HG03342 (cell line): ENCODE measurements at regions not wholly inside any gene's neighbourhood (a gene's known extent, or its start where the extent isn't known, plus 50 kb on each side); places are given as distances from the start of the nearest gene placed in this dataset.
A peak's percentile ranks its signal among the peaks of the same experiment; 100 is the strongest.

Source experiments
- ATAC-seq: cut with Tn5 transposase; IDR thresholded peaks from one replicate; pipeline ENCODE4 v1.9.1; 2021; ENCODE audit warnings: mild to moderate bottlenecking, moderate library complexity; ENCODE audit not compliant: unreplicated experiment

DNA sequence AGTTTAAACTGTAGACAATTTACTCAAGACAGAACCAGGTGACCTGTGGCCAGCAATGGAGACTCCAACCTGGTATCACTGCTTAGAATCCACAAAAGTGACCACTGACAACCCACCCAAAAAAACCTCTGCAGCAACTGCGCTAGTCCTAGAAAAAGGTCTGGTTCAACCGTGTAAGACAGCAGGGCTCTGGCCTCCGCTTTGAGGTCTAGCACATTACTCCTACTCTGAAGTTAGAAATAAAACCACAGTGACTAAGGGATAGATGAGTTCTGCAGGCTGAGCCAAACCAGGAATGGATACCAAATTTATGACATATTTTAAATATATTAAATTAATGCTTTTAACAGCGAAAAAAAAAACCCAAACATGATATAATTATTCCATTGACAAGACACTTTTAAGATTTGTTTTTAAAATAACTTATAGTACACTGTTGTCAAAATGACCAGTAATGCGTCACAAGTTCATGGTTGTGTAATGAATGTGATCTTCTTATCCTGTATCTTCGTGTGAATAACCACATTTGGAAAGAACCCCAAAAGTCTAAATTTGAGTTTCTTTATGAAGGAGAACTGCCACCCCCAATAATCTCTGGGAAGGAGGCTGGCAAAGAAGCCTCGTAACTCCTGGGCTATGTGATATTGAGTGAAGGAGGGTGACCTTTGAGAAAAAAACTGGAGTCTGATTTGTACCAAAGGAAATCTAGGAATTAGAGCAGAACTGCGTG, 101.9 kb upstream of the SLC44A1 start:
- no peak for ATAC-seq

DNA sequence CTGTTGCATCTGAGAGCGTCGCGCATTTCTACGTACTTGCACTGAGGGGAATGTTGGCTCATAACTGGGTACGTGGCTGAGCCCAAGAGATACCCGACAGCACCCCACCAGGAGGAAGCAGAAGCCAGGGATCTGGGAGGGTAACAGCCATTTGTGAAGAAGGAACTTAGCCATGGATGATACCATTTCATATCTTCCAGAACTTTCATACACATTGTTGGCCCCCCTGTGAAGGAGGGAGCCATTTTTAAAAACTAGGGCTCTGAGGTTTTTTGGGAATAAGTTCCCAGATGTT, 101.4 kb upstream of the SLC44A1 start:
- ATAC-seq: no peak

DNA sequence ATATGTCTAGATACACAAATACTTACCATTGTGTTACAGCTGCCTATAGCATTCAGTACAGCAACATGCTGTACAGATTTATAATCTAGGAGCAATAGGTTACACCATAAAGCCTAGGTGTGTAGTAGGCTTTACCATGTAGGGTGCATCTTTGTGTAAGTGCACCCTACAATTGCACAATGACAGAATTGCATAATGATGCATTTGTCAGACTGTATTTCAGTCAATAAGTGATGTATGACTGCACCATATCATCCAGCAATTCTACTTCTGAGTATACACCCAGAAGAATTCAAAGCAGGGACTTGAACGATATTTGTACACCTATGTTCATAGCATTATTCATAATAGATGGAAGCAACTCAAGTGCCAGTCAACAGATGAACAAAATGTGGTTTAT, 100.4 kb upstream of the SLC44A1 start:
- no peak for ATAC-seq

DNA sequence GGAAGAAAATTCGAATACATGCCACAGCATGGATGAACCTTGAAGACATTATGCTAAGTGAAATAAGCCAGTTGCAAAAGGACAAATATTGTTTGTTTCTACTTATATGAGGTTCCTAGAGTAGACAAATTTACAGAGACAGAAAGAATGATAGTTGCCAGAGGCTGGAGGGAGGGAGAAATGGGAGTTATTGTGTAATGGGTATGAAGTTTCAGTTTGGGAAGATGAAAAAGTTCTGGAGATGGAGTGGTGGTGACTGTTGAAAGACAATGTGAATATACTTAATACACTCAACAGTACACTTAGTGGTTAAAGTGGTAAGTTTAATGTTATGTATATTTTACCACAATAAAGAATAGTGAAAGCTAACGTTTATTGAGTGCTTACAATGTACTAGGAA, 99.6 kb upstream of the SLC44A1 start:
- no peak for ATAC-seq

DNA sequence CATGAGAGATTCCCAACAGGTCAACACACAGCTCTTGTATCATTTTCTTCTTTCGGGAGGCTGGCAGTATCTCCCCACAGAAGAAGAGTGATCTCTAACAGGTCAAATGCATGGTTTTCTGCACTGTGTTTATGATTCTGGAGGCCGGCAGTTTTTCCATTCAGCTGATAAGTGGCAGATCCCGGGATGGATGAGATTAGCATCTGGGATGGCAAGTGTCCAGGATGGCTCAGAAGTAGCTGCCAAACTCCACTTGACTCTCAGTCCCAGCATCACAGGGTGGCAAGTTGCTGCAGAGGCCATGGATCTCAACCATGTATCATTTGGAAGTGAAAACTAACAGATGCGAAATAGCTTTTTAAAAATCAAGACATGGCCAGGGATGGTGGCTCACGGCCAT, 97.8 kb upstream of the SLC44A1 start:
- ATAC-seq: no peak

DNA sequence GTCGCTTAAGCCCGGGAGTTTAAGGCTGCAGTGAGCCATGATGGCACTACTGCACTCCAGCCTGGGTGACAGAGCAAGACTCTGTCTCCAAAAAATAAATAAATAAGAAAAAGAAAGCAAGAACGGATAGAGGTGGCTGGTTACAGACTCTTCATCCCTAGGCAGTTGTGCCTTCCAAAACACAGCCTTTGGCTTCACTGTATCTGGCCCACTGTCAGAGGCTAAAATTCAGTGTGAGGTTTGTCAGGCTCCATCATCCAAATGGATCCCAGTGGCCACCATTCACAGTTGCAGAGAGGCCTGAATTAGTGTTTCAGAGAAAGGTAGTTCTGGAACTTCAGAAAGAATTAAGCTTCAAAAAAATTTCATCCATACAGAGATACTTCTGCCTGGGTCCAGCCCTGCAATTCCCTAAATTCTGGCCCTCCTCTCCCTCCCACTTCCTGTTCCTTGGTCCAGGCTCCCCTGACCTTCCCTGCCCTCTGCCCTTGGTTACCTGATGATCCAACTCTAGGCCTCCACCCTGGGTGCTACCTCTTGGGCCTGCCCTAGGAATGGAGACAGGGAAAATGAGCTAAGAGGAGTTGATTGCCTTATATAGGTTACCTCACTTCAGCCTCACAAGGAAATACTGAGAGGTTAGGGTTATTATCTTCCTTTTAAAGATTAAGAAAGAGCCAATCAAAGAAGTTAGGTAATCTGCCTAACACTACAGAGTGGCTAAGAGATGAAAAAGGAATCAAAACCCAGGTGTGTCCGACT, 97.2 kb upstream of the SLC44A1 start:
- no peak for ATAC-seq

DNA sequence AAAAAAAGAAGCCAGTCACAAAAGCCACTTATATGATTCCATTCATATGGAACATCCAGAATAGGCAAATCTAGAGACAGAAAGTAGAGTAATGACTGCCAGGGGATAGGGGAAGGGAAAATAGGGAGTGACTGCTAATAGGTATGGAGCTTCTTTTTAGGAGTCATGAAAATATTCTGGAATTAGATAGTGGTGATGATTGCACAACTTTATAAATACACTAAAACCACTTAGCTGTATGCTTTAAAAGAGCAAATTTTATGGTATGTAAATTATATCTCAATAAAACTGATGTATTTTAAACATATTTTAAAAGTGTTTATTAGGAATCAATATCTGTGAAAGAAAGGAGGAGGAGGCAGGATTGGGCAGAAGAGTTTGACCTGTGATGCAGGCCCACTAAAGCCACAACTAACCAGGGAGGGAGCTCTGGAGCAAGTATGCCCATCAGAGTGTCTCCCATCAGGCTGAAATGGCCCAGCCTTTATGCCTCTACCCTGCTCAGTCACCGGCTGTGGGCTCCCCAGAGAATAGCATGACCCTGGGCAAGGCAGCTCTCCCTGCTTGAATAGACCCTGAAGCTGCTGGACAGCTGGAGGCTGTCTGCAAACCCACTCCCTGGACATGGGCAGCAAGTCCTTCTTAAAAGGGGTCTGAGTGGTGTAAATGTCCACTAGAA, 96.0 kb upstream of the SLC44A1 start:
- ATAC-seq: no peak

DNA sequence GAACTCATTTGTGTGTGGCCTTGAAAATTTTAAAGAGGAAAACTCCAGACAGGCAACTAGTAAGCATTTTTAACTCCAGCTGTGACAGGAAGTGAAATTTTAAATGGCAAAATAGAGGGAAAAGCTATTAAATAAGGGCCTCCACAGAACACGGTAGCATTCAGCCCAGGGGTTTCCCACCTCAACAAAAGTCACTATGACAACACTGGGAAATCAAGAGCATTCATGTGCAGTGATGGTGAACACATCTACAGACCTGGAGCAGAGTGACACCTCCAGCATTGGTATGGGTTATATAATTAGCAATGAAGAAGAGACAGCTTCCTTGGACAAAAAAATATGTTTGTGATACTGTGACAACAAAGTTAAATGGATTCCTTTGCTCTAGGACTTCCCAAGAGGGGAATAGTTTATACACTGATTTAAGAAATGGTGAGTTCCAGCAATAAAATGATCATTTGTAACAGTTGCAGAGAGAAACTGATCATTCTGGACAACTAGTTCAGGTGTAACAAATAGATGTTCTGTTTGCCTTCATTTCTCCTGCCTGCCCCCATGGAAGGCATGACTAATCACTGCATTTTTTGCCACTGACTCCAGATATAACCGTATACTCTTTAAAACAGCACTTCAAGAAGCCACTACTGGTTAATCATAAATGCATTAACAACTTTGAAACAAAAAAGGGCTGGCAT, 93.3 kb upstream of the SLC44A1 start:
- ATAC-seq: peak; percentile 79

DNA sequence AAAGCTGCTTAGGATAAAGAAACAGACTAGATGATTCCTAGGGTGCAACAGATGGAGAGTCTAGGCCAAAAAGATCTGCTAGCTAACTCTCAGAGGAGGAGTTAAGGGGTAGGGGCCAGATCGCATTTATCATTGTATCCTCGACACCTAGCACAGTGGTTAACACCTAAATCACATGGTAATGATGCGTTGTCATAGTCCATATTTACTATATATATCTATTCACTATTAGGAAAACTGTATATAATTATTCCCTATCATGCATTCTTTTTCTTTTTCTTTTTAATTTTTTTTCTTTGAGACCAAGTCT, 92.8 kb upstream of the SLC44A1 start:
- ATAC-seq: no peak

DNA sequence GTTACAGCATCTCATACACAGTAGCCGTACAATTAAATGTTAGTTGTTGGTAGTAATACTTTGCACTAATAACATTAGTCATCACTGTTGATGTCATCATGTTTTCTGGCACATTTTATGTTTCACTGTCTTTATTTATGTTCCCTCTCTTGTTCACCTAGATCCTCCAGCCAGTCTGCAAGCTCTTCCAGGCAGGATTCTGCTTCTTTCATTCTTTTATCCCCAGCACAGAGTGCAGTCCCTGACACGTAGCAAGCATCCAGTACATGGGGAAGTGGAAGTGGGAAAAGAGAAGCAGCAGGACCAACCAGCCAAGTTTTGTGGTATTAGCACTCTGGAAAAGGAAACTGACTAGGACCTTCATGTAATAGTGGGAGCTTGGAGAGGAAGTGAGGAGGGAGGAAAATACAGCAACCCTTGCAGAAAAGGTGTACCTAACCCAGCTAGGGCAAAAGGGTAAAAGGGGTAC, 89.7 kb upstream of the SLC44A1 start:
- no peak for ATAC-seq

DNA sequence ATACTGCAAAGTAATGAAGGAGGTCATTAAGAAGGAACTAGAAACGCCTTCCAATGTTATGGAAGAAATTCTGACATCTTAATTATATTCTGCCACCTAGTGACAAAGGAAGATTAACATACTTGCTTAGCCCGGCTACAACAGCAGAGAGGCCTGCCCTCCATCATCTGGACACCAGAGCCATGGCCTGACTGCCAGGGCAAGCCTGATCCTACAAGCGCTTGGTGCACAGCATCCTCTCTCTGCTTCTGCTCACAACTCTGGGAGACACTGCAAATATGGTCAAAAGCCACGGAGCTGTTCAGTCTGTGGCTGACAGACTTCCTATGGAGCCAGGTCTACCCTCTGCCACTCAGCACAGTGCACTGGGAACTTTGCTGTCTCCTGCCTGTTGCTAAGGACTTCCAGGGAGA, 87.3 kb upstream of the SLC44A1 start:
- ATAC-seq: peak; percentile 65

DNA sequence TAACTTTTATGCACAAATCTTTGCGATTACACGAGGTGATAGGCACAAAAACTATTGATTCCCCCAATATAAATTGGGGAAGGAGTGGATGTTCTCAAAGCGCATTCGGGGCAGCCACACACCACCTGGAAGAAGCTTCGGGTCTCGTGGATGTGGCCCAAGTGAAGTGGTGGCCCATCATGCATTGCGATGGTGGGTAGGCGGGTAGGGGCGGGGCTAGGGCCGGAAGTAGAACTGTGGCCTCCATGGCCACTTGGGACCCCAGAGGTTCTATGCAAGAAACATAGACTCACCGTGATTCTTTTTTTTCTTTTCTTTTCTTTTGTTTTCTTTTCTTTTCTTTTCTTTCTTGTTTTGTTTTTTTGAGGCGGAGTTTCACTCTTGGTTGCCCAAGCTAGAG, 86.4 kb upstream of the SLC44A1 start:
- ATAC-seq: no peak

DNA sequence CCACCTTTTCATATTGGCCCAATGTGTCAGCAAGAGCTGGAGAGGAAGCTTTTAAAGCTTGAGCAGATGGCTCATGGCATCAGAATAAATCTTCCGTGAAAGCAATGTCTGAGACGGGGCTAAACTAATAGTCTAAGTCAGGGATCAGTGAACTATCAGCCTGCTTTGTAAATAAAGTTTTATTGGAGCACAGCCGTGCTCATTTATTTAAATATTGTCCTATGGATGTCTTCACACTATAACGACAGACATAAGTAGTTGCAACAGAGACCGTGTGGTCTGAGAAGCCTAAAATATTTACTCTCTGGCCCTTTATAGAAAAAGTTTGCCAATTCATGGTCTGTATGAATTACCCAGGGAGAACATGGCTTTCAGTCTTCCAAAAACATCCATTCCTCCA, 85.6 kb upstream of the SLC44A1 start:
- ATAC-seq: no peak

DNA sequence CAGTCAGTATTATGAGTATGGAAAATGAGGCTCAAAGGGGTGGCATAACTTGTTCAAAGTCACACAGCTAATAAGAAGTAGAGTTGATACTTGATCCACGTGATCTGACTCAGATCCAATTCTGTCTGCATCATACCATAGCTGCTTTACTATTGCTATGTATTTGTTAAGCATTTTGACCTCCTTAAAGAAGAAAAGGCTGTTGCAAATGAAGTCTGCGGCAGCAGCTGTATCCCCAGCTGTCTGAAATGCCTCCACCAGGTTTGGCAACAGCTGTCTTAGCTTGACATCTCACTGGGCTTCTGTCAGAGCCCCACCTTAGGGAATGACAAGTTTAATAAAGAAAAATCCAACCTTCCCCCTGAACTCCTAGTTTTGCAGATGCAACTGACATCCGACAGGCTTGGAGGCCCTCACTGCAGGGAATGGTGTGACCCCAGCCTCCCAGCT, 75.6 kb upstream of the SLC44A1 start:
- ATAC-seq: no peak

DNA sequence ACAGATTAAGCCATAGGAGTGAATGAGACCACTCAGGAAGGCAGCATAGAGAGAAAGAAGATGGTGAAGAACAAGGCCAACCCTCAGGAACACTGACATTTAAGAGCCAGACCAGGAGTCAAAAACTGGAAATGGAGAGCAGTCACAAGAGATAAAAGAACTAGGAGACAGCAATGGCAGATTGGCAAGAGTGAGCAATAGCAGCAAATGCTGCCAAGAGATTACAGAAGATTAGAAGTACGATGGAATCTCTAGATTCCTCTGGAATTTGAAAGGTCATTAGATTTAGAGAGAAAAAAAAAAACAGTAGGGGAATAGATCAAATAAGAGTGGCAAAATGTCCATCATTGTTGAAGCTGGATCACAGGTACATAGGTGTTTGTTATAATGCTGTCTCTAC, 73.4 kb upstream of the SLC44A1 start:
- ATAC-seq: no peak

DNA sequence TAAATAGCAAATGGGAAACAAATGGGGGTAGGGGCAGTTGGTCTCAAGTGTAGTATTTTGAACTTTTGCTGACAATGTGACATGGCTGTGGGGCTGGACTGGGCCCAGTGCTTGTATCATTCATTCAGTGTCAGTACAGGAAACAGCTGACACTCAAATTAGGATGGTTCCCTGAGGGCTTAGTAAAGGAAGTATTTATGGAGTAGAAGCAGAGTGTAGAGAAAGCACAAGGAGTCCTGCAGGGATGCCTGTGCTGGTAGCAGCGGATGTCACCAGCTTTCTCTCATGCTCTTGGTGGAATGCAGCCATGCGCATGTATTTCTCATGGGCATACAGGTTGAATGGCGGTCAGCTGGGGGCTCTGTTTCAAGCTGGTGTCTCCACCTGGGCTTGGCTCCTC, 72.9 kb upstream of the SLC44A1 start:
- no peak for ATAC-seq

DNA sequence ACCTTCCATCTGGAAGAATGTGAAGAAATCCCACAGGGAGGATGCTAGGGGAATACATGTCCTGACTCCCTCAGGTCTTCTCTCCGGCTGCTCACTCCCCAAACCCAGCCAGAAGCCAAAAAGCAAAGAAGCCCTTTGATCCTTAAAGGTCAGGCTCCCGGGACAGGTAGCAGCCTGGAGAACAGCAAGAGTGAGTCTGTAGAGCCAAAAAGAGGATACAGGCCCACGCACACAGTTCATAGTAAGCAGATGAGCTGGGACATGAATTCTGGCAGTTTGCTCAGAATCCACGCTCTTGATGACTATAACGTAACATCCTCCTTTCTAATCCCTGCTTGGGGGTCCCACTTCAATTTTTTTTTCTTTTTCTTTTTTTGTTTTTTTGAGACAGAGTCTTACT, 72.0 kb upstream of the SLC44A1 start:
- no peak for ATAC-seq

DNA sequence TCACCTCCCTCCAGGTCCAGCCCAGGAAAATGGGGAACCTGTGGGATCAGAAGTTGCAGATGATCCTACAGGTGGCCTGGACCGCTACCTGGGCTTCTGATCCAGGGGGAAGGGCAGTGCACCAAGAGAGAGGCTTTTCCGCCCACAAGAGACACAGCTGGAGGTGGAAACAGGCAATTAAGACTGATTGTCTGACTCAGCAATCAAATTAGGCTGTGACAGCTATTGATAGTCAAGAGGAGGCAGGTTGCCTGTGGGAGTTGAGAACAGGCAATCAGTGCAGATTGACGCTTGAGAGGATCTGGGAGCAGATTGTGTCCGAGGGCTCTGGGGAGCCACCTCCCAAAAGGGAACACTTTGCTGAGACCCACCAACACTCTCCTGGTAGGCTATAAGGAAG, 71.1 kb upstream of the SLC44A1 start:
- no peak for ATAC-seq

DNA sequence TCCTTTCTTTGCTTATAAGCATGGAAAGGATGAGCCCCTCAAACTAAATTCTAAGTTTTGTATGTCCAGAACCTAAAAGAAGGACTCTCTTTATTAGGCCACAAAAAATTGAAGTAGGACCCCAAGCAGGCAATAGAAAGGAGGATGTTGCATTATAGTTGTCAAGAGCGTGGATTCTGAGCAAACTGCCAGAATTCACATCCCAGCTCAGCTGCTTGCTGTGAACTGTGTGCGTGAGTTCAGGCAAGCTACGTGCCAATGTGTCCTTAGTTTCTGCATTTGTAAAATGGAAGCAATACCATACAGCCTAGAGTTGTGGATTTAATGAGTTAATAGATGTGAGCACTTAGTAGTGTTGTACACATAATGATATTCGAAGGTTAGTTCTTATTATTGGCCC, 70.6 kb upstream of the SLC44A1 start:
- ATAC-seq: no peak

DNA sequence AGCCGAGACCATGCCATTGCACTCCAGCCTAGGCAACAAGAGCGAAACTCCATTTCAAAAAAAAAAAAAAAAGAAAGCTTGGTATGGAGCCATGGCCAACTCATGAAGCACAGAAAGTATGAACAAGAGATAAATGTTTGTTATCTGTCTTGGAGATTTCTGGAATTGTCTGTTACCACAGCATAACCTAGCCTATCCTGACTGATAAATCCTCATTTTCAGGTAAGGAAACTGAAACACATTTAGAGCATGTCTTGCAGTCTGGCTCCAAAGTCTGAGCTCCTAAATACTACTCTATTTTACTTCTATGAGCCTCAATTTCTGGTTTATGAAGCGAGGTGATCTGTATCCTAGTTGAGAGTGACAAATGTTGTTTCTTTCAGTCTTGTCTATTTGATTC, 68.3 kb upstream of the SLC44A1 start:
- ATAC-seq: no peak

DNA sequence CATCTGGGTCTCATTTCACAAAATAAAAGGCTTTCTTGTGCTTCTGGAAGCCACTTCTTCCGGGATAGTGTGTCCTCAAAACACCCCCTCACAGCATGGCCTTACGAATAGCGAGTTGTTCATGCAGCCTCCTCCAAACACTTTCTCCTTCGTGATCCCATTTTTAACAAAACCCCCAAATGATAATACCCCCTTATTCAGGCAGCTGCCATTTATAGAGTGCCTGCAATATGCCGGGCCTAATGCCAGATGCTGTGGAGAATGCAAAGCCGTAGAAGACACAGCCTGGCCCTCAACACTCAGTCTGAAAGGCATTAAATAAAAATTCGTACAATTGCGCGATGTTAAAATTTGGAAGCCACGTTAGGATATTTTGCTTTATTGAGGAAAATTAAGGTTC, 66.4 kb upstream of the SLC44A1 start:
- no peak for ATAC-seq

DNA sequence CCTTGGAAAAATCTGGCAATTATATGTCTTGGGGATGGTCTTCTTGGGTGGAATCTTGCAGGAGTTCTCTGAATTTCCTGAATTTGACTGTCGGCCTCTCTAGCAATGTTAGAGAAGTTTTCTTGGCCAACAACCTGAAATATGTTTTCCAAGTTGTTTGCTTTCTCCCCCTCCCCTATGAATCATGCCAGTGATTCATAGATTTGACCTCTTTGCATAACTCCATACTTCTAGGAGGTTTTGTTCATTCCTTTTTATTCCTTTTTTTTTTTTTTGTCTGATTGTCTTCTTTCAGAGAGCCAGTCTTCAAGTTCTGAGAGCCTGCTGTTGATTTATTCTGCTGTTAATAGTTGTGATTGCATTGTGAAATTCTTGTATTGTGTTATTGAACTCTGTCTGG, 56.7 kb upstream of the SLC44A1 start:
- ATAC-seq: no peak
